ENCODE measurements at regions not wholly inside any gene's neighbourhood (a gene's known extent, or its start where the extent isn't known, plus 50 kb on each side); places are given as distances from the start of the nearest gene placed in this dataset.

- TF ChIP-seq SUZ12 (IDR thresholded peaks at IDR 0.05) (no peak), BHLHE40 (IDR thresholded peaks at IDR 0.05; ENCODE audit: borderline replicate concordance) (no peak), FOXK2 (IDR thresholded peaks at IDR 0.05) (no peak), SP1 (IDR thresholded peaks at IDR 0.05) (no peak), TARDBP (IDR thresholded peaks at IDR 0.05) (no peak), FOXA1 (IDR thresholded peaks at IDR 0.05) (no peak), ELF4 (IDR thresholded peaks at IDR 0.05) (no peak), ZNF384 (IDR thresholded peaks at IDR 0.05) (no peak), NFRKB (IDR thresholded peaks at IDR 0.05) (no peak), PKNOX1 (IDR thresholded peaks at IDR 0.05) (no peak), LEF1 (IDR thresholded peaks at IDR 0.05; ENCODE audit: borderline replicate concordance) (no peak), L3MBTL2 (conservative IDR thresholded peaks at IDR 0.05) (no peak)
These were observed 99.7 kb upstream of the STMND1 start for GRCh38 chr6:17002123-17002522.

Data from HEK293T (cell line).